Smooth muscle cell of the brain vasculature (primary cell): ENCODE measurements at regions not wholly inside any gene's neighbourhood (a gene's known extent, or its start where the extent isn't known, plus 50 kb on each side); places are given as distances from the start of the nearest gene placed in this dataset.

Experiments used
- DNase-seq: peaks from one replicate; pipeline ENCODE4 v3.0.0-alpha.2; 2012; ENCODE audit warnings: low read depth, low spot score

DNA sequence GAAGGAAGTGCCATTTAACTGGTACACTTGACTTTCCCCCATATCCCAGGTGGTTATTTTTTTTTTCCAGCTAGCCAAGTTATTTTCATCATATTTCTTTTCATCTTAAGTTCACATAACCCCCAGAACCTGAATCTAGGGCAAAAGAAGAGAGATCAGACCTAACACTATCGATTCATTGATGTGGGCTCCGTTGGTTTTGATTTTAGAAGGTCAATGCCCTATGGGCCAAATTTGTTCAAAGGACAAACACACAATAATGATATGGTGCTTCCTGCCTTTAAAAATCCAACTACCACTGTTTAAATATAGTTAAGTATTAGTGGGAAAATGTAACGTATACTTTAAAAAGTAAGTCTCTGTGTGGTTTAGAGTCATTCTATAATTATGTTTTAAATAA is 665.7 kb downstream of the ZNF674 start:
- DNase-seq = no peak

DNA sequence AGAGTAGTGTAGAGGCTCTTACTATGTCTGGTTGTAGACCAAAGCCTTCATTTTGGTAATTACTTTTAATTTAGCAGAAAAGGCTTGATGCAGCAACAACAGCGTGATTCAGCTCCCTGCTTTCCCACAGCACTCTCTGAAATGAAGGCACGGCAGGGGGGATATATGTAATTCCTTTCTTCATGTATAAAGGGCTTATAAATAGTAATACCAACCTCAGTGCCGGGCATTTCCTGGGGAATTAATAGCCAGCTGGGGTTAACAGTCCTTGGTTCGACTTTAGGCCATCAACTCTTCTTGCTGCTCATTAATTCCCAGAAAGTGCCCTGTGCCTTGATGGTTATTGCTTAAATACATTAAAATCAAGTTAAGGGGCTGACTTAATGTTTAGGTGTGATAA is 669.0 kb downstream of the ZNF674 start:
- DNase-seq = no peak

GRCh38 chrX:45873781-45874180 is 671.4 kb downstream of the ZNF674 start:
- no peak for DNase-seq

DNA sequence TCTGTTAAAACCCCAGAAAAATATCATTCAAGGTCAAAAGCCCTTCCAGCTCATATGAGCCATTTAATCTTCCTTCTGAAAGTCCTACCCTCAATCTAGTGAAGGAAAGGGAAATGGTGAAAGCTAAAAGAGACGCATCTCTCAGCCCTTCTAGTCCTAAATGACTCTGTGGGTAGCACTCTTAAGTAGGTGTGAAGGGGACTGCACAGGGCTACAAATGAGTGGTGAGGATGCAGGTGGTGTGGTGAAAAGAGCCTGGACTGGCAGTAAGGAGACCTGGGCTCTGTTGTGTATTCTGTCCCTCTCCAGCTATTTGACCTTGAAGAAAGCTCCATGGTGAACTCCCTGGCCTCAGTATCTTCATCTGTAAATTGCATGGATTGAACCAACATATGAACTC is 671.8 kb upstream of the DIPK2B start:
- no peak for DNase-seq

DNA sequence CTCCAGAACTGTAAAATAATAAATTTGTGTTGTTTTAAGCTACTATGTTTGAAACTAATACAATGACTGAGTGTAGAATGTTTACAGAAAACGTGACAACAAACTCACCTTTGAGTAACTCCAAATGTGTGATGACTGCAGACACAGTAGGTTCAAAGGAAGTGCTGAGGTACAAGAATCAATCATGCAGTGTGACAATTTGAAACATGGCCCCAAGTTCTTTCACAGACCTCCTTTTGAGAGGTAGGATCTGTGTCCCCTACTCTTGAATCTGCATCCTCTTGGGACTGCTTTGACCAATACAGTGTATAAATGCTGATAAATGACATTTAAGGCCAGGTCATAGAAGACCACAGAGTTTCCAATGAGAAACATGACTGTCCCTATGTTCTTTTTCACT is 667.7 kb upstream of the DIPK2B start:
- DNase-seq = no peak

DNA sequence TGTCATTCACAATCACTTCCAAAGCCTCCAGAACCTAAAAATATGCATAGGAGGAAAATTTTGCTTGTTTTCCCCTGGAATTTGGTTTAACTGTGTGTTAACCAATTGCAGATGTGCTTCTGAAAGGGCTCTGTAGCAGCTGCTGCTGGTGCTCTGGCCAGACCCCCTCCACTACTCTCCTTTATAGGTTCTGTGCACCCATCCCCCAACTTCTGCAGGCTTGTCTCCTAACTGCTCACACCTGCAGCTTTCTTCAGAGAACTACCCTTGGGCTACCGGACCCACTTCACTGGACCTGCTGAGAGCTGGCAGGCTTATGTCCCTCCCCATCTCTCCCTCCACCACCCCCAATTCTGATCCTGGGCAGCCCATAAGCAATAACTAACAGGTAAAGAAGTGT is 662.1 kb upstream of the DIPK2B start:
- no peak for DNase-seq

DNA sequence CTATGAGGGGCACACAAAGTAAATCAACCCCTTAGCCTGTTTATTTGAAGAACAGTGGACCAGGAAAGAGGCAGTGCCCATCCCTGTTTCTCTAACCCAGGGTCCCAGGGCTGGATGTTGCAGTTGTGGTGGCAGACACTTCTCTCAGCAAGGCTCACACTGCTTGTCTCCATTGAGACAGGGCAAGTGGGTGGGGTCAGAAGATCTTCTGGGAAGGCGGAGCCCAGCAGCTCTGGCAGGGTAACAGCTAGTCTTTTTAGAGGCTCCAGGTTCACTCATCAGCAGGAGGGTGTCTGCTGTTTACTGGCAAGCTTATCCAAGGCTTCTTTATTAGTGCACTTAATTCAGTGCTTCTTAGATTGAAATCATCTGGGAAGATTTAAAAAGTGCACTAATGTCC is 659.8 kb upstream of the DIPK2B start:
- no peak for DNase-seq

DNA sequence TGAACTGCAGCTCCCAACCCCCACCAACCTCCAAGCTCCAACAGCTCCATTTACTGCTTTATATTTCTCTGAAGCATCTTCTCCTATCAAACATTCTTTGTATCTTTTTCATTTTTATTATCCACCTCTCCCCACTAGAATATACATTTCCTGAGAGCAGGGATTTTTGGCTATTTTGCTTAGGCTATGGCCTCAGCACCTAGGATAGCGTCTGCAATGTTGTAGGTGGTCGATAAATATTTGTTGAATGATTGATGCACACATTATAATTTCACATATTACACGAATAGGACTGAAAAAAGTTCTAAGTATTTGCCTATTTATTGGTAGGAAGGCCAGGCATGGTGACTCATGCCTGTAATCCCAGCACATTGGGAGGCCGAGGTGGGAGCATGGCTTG is 658.7 kb upstream of the DIPK2B start:
- DNase-seq = no peak

- DNase-seq = no peak
Observed at GRCh38 chrX:45852884-45853283, 652.2 kb upstream of the DIPK2B start.

- no peak for DNase-seq
Observed at GRCh38 chrX:45851434-45851991, 650.8 kb upstream of the DIPK2B start.

GRCh38 chrX:45850775-45851433 is 650.2 kb upstream of the DIPK2B start:
- no peak for DNase-seq

GRCh38 chrX:45850197-45850774 is 649.6 kb upstream of the DIPK2B start:
- DNase-seq = no peak

DNA sequence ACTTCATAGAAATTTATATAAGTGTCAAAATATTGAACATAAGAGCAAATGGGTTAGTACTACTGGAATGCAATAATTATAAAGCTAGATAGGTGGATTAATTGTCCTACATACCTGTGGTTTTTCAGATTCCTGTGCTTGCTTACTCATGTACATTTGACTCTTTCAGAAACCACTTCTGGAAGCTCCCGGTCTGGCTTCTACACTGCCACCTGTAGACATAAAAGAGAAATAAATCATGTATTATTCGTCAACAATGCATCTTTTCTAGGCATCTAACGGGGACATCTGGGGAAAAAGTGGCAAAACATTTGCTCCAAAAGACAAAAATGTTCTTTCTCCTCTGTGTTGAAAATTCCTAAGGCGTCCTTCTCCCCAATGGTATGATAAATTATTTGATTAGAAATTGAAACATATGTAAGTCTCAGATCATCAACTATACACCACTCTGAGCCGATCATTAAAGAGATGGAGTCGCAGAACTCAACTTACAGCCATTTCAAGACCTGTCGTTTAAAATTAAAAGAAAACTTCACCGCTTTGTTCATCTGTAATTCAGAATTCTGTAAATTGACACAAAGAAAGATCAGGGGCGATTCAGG is 648.7 kb upstream of the DIPK2B start:
- DNase-seq = peak; percentile 21

- no peak for DNase-seq
Observed at GRCh38 chrX:45847961-45848360, 647.3 kb upstream of the DIPK2B start.

DNA sequence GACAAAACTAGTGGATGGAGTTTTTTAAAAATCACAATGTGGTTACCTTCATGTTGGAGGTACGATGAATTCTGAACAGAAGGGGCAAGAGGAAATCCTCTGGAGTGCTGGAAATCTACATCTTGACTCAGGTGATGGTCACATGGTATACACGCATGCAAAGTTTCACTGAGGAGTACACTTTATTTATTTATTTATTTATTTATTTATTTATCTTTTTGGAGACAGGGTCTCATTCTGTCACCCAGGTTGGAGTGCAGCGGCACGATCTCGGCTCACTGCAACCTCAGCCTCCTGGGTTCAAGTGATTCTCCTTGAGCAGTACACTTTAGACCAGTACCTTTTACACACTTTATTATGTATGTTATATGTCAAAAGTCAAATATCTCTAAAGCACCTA is 645.7 kb upstream of the DIPK2B start:
- no peak for DNase-seq

- DNase-seq = no peak
Observed at GRCh38 chrX:45845142-45845541, 644.5 kb upstream of the DIPK2B start.

- DNase-seq = no peak
Observed at GRCh38 chrX:45843518-45843917, 642.8 kb upstream of the DIPK2B start.

DNA sequence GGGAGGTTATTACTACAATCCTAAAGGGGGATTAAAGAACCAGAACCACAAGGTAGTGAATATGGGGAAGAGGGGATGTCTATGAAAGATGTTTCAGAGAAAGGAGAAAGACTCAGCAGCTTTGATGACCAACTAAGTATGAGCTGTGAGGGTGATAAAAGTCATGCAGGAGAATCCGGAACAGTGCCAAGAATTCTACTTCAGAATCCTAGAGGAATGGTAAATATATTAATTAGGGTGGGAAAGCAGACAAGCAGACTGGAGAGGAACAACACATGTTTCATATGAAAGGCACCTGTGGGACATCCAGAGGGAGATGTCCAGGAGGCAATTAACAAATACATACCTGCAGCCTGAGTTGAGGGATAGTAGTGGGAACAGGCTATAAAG is 642.2 kb upstream of the DIPK2B start:
- DNase-seq = no peak

- DNase-seq = no peak
Observed at GRCh38 chrX:45842207-45842925, 641.7 kb upstream of the DIPK2B start.

- no peak for DNase-seq
Observed at GRCh38 chrX:45840411-45840950, 639.8 kb upstream of the DIPK2B start.

DNA sequence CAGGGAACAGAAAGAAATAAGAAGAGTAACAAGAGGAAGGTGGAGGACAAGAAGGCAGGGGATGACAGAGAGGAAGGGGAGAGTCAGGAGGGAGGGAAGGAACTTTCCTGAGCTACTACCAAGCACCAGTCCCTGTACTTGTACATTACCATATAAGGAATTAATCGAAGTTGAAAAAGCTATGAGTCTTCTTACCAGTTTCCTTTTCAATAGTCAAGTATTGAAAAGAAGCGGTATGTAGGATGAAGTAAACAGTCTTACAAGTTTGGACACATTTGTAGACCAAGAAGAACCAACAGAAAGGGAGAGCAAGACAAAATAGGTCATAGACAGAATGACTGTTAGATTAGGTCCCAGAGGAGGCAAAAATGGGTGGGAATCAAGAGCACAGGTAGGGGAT is 629.7 kb upstream of the DIPK2B start:
- no peak for DNase-seq

DNA sequence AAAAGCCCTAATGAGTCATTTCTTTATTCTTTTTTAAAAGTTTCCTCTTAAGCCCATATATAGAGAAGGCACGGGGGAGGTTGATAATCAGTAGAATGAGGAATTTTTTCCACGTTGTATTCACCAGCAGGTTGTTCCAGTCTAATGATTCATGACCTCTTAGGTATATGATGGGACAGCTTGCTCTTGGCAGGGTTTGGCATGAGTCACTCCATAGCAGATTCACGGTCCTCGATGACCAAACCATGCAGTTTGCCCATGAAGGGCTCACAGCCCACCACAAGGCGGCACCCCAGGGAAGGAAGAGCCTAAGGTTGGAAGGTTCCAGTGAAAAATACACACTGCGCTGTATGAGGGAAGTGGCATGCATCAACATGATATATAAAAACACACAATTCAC is 623.8 kb upstream of the DIPK2B start:
- no peak for DNase-seq
